AG04450 (cell line): ENCODE measurements at regions not wholly inside any gene's neighbourhood (a gene's known extent, or its start where the extent isn't known, plus 50 kb on each side); places are given as distances from the start of the nearest gene placed in this dataset.

Source experiments
- CTCF ChIA-PET: fragments of 300-600, 350-600 bp; formaldehyde crosslinking; extraction: SDS; loops from one replicate; lab custom pipeline; 2022; ENCODE audit warnings: antibody characterized with exemption, inconsistent platforms; lab: Charles Lee
- POLR2A ChIA-PET: fragments of 350-600 bp; formaldehyde crosslinking; extraction: SDS; loops from one replicate; lab custom pipeline; 2021; ENCODE audit warnings: antibody characterized with exemption, inconsistent platforms; lab: Yijun Ruan, JAX
- DNase-seq: peaks from one replicate; pipeline ENCODE4 v3.0.0-alpha.2; 2011; ENCODE audit warnings: low read depth, low spot score
- H3K27ac ChIP-seq: one replicate; pipeline ENCODE4 v1.5.1; 2012; ENCODE audit warnings: low read depth, low read length, control low read depth
- H3K27me3 ChIP-seq: one replicate; pipeline ENCODE4 v1.6.0; 2012; ENCODE audit warnings: low read length; ENCODE audit not compliant: control insufficient read depth, insufficient read depth
- H3K4me3 ChIP-seq: 2 replicates; pipeline ENCODE4 v1.5.1; 2011; ENCODE audit warnings: mild to moderate bottlenecking, low read depth, low read length, control low read depth
- H3K9me3 ChIP-seq: 2 replicates; pipeline ENCODE4 v1.5.1; 2012; ENCODE audit warnings: low read length; ENCODE audit not compliant: control insufficient read depth, insufficient read depth
- CTCF ChIP-seq: IDR thresholded peaks from 2 replicates; pipeline ENCODE4 v1.5.1; 2011; ENCODE audit warnings: low read depth, low read length, control low read depth, inconsistent platforms

GRCh38 chr16:54720259-54720658 is 210.4 kb upstream of the IRX5 start:
- Histone ChIP-seq H3K4me3 (no peak overlapping the region), H3K27ac (no peak overlapping the region), H3K27me3 (no peaks in the 10 kb centered on the region), H3K9me3 (peaks cover 24% of the 10 kb centered on the region; the same call in 1 of the 2 replicates)
- ChIA-PET POLR2A (no interaction called here), CTCF (no interaction called here)
- TF ChIP-seq CTCF = no peak
- no peak for DNase-seq

- Histone ChIP-seq H3K27me3 (no peaks in the 10 kb centered on the region), H3K9me3 (peaks cover 24% of the 10 kb centered on the region; the same call in 1 of the 2 replicates), H3K4me3 (no peak overlapping the region), H3K27ac (no peak overlapping the region)
- no peak for DNase-seq
- no peak for TF ChIP-seq CTCF
- CTCF ChIA-PET = no interaction called here
- POLR2A ChIA-PET = no interaction called here
Measured at GRCh38 chr16:54719624-54720023, 211.0 kb upstream of the IRX5 start.

- no peak overlapping the region for H3K27ac ChIP-seq
- DNase-seq = no peak
- POLR2A ChIA-PET = no interaction called here
- CTCF ChIA-PET = no interaction called here
- no peaks in the 10 kb centered on the region for H3K27me3 ChIP-seq
- H3K9me3 ChIP-seq = peaks cover 24% of the 10 kb centered on the region; the same call in 1 of the 2 replicates
- TF ChIP-seq CTCF = no peak
- H3K4me3 ChIP-seq = no peak overlapping the region
Measured at GRCh38 chr16:54718376-54718775, 212.3 kb upstream of the IRX5 start.

- TF ChIP-seq CTCF = no peak
- H3K4me3 ChIP-seq = no peak overlapping the region
- POLR2A ChIA-PET = no interaction called here
Measured at GRCh38 chr16:54715011-54715410, 215.7 kb upstream of the IRX5 start.

GRCh38 chr16:54712866-54713265 is 217.8 kb upstream of the IRX5 start:
- Histone ChIP-seq H3K9me3 (peaks cover 7% of the 10 kb centered on the region; the same call in 1 of the 2 replicates), H3K27ac (no peak overlapping the region), H3K27me3 (no peaks in the 10 kb centered on the region), H3K4me3 (no peak overlapping the region)
- no peak for DNase-seq
- no peak for TF ChIP-seq CTCF
- ChIA-PET CTCF (no interaction called here), POLR2A (no interaction called here)

More at GRCh38 chr16:54715011-54715410, 215.7 kb upstream of the IRX5 start:
- CTCF ChIA-PET = no interaction called here
- peaks cover 9% of the 10 kb centered on the region; the same call in 1 of the 2 replicates for H3K9me3 ChIP-seq
- no peaks in the 10 kb centered on the region for H3K27me3 ChIP-seq
- no peak for DNase-seq
- no peak overlapping the region for H3K27ac ChIP-seq
